ENCODE measurements at regions not wholly inside any gene's neighbourhood (a gene's known extent, or its start where the extent isn't known, plus 50 kb on each side); places are given as distances from the start of the nearest gene placed in this dataset.

DNA sequence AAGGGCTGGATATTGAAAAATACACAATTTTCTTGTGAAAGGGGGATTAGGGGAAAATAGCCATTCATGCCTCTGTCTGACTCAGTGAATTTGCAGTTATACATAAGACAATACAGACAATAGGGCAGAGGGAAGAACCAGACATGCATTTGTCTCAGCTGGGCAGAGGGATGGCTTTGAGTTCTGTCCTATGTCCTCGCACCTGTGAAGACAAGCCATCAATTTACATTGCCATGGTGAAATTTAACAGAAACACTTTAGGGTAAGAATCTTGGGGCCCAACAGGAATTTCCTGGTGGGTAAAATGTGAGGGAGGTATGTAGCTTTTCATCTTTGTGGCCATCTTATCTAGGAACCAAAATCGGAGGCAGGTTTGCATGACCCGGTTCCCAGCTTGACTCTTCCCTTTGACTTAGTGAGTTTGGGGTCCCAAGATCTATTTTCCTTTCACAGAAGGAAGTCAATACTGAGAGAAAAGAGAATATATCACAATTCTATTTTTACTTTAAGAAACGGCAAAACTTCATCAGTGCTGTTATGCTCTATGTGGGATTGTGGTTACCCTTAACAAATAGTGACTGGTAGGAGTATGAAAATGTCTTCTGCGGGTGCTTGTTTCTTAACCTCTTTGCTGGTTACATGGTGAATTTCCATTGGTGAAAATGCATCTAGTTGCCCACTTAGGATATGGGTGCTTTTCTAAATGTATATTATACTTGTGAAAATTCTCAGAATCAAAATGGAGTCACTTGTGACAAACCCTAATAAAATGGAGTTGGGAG lies 221.8 kb downstream of the SPP2 start:
- intact Hi-C loops (cut with DNase I), result no loop called here
- WGBS, 2 donors, result 84 to 91% methylated on average over 5 of the region's 5 CpGs
- peaks cover 0 to 11% (median 0%) of the 10 kb centered on the region in 3 donors for H3K4me1 ChIP-seq
- TF ChIP-seq, protein P1, sequence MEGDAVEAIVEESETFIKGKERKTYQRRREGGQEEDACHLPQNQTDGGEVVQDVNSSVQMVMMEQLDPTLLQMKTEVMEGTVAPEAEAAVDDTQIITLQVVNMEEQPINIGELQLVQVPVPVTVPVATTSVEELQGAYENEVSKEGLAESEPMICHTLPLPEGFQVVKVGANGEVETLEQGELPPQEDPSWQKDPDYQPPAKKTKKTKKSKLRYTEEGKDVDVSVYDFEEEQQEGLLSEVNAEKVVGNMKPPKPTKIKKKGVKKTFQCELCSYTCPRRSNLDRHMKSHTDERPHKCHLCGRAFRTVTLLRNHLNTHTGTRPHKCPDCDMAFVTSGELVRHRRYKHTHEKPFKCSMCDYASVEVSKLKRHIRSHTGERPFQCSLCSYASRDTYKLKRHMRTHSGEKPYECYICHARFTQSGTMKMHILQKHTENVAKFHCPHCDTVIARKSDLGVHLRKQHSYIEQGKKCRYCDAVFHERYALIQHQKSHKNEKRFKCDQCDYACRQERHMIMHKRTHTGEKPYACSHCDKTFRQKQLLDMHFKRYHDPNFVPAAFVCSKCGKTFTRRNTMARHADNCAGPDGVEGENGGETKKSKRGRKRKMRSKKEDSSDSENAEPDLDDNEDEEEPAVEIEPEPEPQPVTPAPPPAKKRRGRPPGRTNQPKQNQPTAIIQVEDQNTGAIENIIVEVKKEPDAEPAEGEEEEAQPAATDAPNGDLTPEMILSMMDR (IDR thresholded peaks at IDR 0.05), result no peak
- no peak for TF ChIP-seq POLR2A (IDR thresholded peaks at IDR 0.05)
- H3K4me3 ChIP-seq, result no peak overlapping the region
- no peaks in the 10 kb centered on the region for H3K9me3 ChIP-seq
- no peaks in the 10 kb centered on the region for H3K36me3 ChIP-seq
- no peak for DNase-seq
- H3K27me3 ChIP-seq, result no peaks in the 10 kb centered on the region
- H3K27ac ChIP-seq, result no peak overlapping the region

DNA sequence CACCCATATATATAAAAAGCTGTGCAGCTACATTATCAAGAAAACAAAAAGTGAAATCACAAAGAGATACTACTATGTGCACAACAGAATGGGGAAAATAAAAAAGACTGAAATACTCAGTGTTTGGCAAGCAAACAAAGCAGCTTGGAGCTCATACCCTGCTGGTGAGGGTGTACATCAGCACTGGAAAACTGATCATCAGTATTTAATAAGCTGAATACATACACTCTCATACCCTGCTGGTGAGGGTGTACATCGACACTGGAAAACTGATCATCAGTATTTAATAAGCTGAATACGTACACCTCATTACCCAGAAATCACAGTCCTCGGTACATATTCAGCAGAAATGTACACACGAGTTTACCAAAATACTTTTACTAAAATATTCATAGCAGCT lies 220.8 kb downstream of the SPP2 start:
- no peaks in the 10 kb centered on the region for H3K36me3 ChIP-seq
- H3K4me3 ChIP-seq, result no peak overlapping the region
- no peaks in the 10 kb centered on the region for H3K27me3 ChIP-seq
- DNase-seq, result no peak
- no peaks in the 10 kb centered on the region for H3K9me3 ChIP-seq
- no peak overlapping the region for H3K27ac ChIP-seq
- no peak for TF ChIP-seq POLR2A (IDR thresholded peaks at IDR 0.05)
- TF ChIP-seq, protein P1 (IDR thresholded peaks at IDR 0.05), result no peak
- WGBS, 2 donors, result 64 to 68% methylated on average over 4 of the region's 4 CpGs
- peaks cover 0 to 11% (median 0%) of the 10 kb centered on the region in 3 donors for H3K4me1 ChIP-seq
- intact Hi-C loops (cut with DNase I), result no loop called here

DNA sequence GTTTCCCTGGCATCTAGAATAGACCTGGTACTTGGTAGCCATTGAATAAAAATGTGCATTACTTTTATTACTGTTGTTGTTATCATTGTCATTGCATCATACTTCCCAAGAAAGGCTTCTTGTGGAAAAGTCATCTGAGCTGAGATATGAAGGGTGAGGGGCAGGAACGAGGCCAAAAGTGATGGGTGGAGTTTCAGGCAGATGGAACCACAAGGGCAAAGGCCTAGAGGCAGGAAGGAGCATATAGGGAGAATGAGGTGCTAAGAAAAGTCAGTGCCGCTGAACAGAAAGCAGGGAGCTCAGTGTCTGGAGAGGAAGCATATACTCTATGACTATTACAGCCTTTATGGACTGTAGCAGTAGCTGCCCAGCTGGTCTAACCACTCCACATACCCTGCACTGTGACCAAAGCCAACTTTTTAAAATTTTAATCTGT lies 219.3 kb downstream of the SPP2 start:
- TF ChIP-seq, protein P1 (IDR thresholded peaks at IDR 0.05), result no peak
- TF ChIP-seq POLR2A (IDR thresholded peaks at IDR 0.05), result no peak
- WGBS, 2 donors, result 41 to 67% methylated on average over 2 of the region's 2 CpGs
- Histone ChIP-seq H3K27ac (peak overlapping the region in 2 of 4 donors; percentile 8 to 15), H3K4me1 (peaks cover 0 to 7% (median 0%) of the 10 kb centered on the region in 3 donors), H3K36me3 (no peaks in the 10 kb centered on the region), H3K9me3 (no peaks in the 10 kb centered on the region), H3K4me3 (no peak overlapping the region), H3K27me3 (no peaks in the 10 kb centered on the region)
- DNase-seq, result no peak
- intact Hi-C loops (cut with DNase I), result no loop called here

DNA sequence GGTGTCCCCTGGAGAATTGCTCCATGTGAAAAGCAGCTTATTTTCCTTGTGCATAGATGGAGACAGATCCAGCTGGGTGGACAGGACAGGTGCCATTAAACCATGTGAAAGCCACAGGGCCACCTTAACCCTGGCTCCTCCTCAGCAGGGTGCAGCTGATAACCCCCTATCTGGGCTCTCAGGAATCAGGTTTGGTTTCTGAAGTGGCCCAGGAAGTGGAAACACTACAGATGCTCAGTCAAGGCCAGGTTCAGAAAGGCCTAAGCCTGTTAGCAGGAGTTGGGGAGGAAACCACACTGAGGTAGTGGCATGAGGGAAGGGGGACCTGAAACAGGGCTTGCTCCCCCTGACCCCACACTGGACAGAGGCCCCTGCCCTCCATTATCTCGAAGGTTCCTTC lies 217.0 kb downstream of the SPP2 start:
- no peak overlapping the region for H3K27ac ChIP-seq
- TF ChIP-seq POLR2A (IDR thresholded peaks at IDR 0.05), result no peak
- TF ChIP-seq, protein P1 (IDR thresholded peaks at IDR 0.05), result no peak
- H3K4me3 ChIP-seq, result no peak overlapping the region
- intact Hi-C loops (cut with DNase I), result no loop called here
- WGBS, 2 donors, result 55% methylated on average over 1 of the region's 1 CpG; no CpG with 5 or more reads in 1 of the 2 donors
- H3K4me1 ChIP-seq, result peaks cover 0 to 7% (median 0%) of the 10 kb centered on the region in 3 donors
- no peaks in the 10 kb centered on the region for H3K9me3 ChIP-seq
- no peaks in the 10 kb centered on the region for H3K27me3 ChIP-seq
- DNase-seq, result no peak
- H3K36me3 ChIP-seq, result no peaks in the 10 kb centered on the region

DNA sequence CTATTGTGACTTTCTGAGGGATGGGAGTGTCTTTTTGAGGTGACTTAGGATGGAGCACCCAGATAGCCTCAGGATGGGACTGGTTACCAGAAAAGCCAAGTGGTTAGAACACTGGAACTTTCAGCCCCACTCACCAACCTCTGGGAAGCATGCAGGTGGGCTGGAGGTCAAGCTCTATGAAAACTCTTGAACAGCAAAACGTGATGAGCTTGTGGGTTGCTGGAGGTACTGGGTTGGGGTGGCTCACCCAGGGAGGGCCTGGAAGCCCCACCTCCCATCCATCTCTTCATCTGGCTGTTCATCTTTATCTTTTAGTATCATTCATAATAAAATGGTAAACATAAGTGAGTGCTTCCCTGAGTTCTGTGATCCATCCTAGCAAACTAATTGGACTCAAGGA lies 216.4 kb downstream of the SPP2 start:
- TF ChIP-seq, protein P1 (IDR thresholded peaks at IDR 0.05), result no peak
- no peak for TF ChIP-seq POLR2A (IDR thresholded peaks at IDR 0.05)
- intact Hi-C loops (cut with DNase I), result no loop called here
- 71% methylated on average over 1 of the region's 1 CpG; no CpG with 5 or more reads in 1 of the 2 donors for WGBS, 2 donors
- H3K27me3 ChIP-seq, result no peaks in the 10 kb centered on the region
- DNase-seq, result no peak
- no peak overlapping the region for H3K27ac ChIP-seq
- H3K36me3 ChIP-seq, result no peaks in the 10 kb centered on the region
- peaks cover 0 to 9% (median 0%) of the 10 kb centered on the region in 3 donors for H3K4me1 ChIP-seq
- H3K9me3 ChIP-seq, result no peaks in the 10 kb centered on the region
- no peak overlapping the region for H3K4me3 ChIP-seq
